Duodenal mucosa (tissue), 2 donors: ENCODE measurements at regions not wholly inside any gene's neighbourhood (a gene's known extent, or its start where the extent isn't known, plus 50 kb on each side); places are given as distances from the start of the nearest gene placed in this dataset.

ENCODE experiments used
- H3K27ac ChIP-seq: one replicate; pipeline ENCODE4 v1.7.0; 2013; ENCODE audit warnings: low read depth, low read length
- H3K27me3 ChIP-seq, 2 donors: one replicate each; pipeline ENCODE4 v1.7.0; 2013; ENCODE audit warnings: low read length in 2 of 2, control low read depth in 1 of 2; ENCODE audit not compliant: insufficient read depth in 2 of 2, control insufficient read depth in 1 of 2
- H3K36me3 ChIP-seq, 2 donors: one replicate each; pipeline ENCODE4 v1.7.0; 2013; ENCODE audit warnings: low read length in 2 of 2, control low read depth in 1 of 2; ENCODE audit not compliant: insufficient read depth in 2 of 2, control insufficient read depth in 1 of 2
- H3K4me1 ChIP-seq, 2 donors: one replicate each; pipeline ENCODE4 v1.7.0; 2013; ENCODE audit warnings: low read length in 2 of 2, control low read depth in 1 of 2; ENCODE audit not compliant: insufficient read depth in 2 of 2, control insufficient read depth in 1 of 2
- H3K4me3 ChIP-seq, 2 donors: one replicate each; pipeline ENCODE4 v1.7.0; 2013; ENCODE audit warnings: low read length in 2 of 2, low read depth in 1 of 2
- H3K9ac ChIP-seq, 2 donors: one replicate each; pipeline ENCODE4 v1.7.0; 2013; ENCODE audit warnings: low read length in 2 of 2, low read depth in 1 of 2
- H3K9me3 ChIP-seq, 2 donors: one replicate each; pipeline ENCODE4 v1.7.0; 2013; ENCODE audit warnings: low read length in 2 of 2, control low read depth in 1 of 2; ENCODE audit not compliant: control insufficient read depth in 1 of 2

GRCh38 chr5:19001539-19001938, 986.5 kb downstream of the CDH18 start:
- H3K36me3 ChIP-seq = no peaks in the 10 kb centered on the region

DNA sequence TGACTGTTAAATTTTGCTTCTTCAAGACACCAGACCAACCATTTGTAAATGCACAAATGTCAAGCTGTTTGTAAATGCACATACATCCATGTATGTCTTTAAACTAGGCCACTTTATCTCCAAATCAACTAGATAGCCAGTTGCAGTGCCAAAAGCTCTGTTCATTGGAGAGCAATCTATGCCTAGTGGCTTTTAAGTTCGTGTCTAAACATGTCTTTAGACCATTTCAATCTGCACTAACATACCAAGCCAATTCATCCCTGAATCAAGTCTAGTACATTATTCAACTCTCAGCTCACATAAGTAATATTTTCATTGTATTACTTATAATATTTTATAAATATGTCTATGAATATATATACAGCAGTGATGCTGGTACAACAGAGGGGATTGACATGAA, 985.9 kb downstream of the CDH18 start:
- Histone ChIP-seq H3K4me1 (no peaks in the 10 kb centered on the region), H3K9me3 (peaks cover 1 to 6% of the 10 kb centered on the region in 2 donors), H3K27me3 (no peaks in the 10 kb centered on the region), H3K36me3 (no peaks in the 10 kb centered on the region), H3K4me3 (no peak overlapping the region), H3K9ac (no peak overlapping the region), H3K27ac (no peak overlapping the region)

More at GRCh38 chr5:19001539-19001938, 986.5 kb downstream of the CDH18 start:
- no peaks in the 10 kb centered on the region for H3K4me1 ChIP-seq
- H3K4me3 ChIP-seq = no peak overlapping the region
- peaks cover 1 to 6% of the 10 kb centered on the region in 2 donors for H3K9me3 ChIP-seq
- H3K27me3 ChIP-seq = no peaks in the 10 kb centered on the region
- H3K9ac ChIP-seq = no peak overlapping the region
- no peak overlapping the region for H3K27ac ChIP-seq

GRCh38 chr5:19018822-19019221, 969.2 kb downstream of the CDH18 start:
- Histone ChIP-seq H3K4me3 (no peak overlapping the region), H3K36me3 (no peaks in the 10 kb centered on the region), H3K4me1 (no peaks in the 10 kb centered on the region), H3K9ac (no peak overlapping the region), H3K27me3 (no peaks in the 10 kb centered on the region), H3K9me3 (peaks cover 0 to 8% of the 10 kb centered on the region in 2 donors), H3K27ac (no peak overlapping the region)

DNA sequence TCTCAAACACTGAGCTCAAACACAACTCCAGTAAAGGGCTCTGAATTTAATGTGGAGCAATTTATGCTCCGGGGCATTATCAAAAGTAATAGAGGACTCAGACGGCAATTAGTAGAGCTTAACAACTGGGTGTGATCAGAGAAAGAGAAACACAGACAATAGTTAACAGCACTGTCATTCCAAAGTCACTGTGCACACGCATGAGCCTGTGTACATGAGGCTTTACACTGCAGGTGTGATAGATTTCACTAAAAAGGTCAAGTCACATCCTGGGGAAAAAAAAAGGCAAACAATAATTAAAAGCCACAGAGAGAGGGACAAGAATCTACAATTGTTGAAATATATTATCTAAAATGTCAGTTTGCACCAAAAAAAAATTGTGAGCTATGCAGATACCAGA, 956.5 kb downstream of the CDH18 start:
- Histone ChIP-seq H3K9me3 (peaks cover 0 to 7% of the 10 kb centered on the region in 2 donors), H3K36me3 (no peaks in the 10 kb centered on the region), H3K9ac (no peak overlapping the region), H3K27ac (no peak overlapping the region), H3K27me3 (no peaks in the 10 kb centered on the region), H3K4me1 (no peaks in the 10 kb centered on the region), H3K4me3 (no peak overlapping the region)

GRCh38 chr5:19035816-19036215, 952.2 kb downstream of the CDH18 start:
- H3K4me3 ChIP-seq = no peak overlapping the region
- no peaks in the 10 kb centered on the region for H3K27me3 ChIP-seq
- no peak overlapping the region for H3K9ac ChIP-seq
- no peak overlapping the region for H3K27ac ChIP-seq
- H3K36me3 ChIP-seq = no peaks in the 10 kb centered on the region
- H3K9me3 ChIP-seq = peaks cover 0 to 2% of the 10 kb centered on the region in 2 donors
- H3K4me1 ChIP-seq = no peaks in the 10 kb centered on the region

DNA sequence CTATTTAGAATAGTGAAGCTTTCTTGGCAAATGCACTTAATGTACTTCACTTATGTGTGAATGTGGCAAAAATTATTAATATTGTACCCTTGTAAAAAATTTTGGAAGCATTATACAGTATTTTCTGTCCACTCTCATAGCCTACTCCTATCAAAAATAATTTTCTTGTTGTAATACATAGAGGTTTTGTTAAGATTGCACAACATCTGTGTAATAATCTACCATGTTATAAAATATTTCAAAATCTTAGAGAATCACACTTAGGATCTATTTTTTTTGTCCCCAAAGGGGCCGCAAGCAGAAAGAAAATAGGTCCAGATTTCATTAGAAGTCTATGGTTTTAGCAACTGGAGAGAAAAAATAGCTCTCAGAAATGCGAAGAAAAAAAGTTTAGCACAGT, 945.9 kb downstream of the CDH18 start:
- H3K36me3 ChIP-seq = no peaks in the 10 kb centered on the region
- H3K4me3 ChIP-seq = no peak overlapping the region
- H3K27me3 ChIP-seq = no peaks in the 10 kb centered on the region
- H3K9me3 ChIP-seq = peaks cover 4 to 6% of the 10 kb centered on the region in 2 donors
- H3K27ac ChIP-seq = no peak overlapping the region
- H3K9ac ChIP-seq = no peak overlapping the region
- H3K4me1 ChIP-seq = no peaks in the 10 kb centered on the region

DNA sequence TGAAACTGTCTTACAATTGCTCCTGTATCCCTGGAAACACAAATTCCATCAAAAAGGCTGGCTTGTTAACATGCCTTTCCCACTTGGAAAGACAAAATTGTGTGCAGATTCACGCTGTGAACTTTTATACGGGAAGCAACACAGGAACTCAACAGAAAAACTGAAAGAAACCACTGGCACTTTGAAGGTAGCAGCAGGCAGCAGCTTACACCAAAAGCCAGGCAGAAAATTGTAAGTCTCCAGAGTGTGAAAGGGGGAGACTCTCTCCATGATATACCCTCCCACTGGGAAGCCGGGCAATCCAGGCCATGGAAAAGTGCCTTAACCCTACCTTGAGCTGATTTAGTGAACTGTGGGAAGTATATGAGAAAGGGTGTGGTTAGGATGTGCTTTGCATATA, 943.7 kb downstream of the CDH18 start:
- H3K9me3 ChIP-seq = peaks cover 4 to 6% of the 10 kb centered on the region in 2 donors
- no peaks in the 10 kb centered on the region for H3K36me3 ChIP-seq
- H3K27ac ChIP-seq = no peak overlapping the region
- H3K27me3 ChIP-seq = no peaks in the 10 kb centered on the region
- no peaks in the 10 kb centered on the region for H3K4me1 ChIP-seq
- H3K9ac ChIP-seq = no peak overlapping the region
- no peak overlapping the region for H3K4me3 ChIP-seq

DNA sequence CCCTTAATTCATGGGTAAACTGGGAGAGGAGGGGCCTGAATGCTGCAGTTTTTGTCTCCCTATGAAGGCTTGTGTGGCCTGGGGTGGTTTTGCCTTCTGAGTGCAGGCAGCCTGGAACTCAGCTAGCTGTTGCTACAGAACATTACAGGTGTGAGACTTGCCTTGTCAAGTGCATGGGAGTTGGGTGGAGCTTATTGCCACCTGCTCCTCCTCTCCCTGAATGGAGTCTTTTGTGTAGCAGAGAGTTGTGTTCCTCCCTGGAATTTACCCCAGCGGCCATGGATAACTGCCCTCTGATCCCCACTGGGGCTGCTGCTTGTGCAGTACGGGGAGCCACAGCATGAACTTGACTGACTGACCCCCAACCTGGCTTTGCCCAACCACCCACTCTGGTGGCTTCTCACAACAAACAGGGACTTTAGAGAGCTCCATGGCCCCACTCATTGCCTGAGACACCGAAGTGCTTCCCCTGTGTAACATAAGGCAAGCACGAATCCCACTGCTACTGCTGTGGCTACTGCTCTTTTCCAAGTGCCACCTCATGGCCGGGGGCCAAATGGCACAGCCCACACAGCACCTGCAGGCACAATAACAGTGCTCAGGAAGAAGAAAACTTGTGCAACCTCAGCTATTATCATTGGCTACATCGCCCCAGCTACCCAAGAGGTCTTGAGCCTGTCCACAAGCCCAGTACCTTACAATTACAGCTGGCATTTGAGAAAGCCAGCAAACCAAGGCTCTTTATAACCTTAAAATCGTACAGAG, 942.9 kb downstream of the CDH18 start:
- no peak overlapping the region for H3K27ac ChIP-seq
- no peak overlapping the region for H3K9ac ChIP-seq
- no peaks in the 10 kb centered on the region for H3K36me3 ChIP-seq
- peaks cover 4 to 6% of the 10 kb centered on the region in 2 donors for H3K9me3 ChIP-seq
- H3K27me3 ChIP-seq = no peaks in the 10 kb centered on the region
- no peak overlapping the region for H3K4me3 ChIP-seq
- no peaks in the 10 kb centered on the region for H3K4me1 ChIP-seq

DNA sequence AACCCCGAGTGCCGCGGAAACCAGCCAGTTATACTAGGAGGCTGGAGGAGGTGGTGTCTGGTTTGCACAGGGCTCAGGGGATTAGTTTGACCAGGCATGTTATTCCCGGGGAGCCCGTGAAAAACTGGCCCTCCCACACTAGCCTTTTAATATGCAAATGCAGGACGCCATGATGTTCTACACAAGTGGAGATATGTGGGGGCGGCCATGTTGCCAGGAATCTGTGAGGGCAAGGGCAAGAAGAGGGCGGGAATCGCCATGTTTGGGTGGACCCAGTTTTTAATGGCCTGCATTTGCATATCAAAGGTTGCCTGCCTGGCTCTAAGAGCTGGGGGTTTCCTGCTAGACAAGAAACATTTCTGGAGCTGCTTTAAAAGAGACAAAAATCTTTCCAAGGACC, 940.7 kb downstream of the CDH18 start:
- no peak overlapping the region for H3K4me3 ChIP-seq
- peaks cover 2 to 11% of the 10 kb centered on the region in 2 donors for H3K9me3 ChIP-seq
- no peak overlapping the region for H3K9ac ChIP-seq
- H3K27me3 ChIP-seq = no peaks in the 10 kb centered on the region
- no peak overlapping the region for H3K27ac ChIP-seq
- no peaks in the 10 kb centered on the region for H3K4me1 ChIP-seq
- no peaks in the 10 kb centered on the region for H3K36me3 ChIP-seq

DNA sequence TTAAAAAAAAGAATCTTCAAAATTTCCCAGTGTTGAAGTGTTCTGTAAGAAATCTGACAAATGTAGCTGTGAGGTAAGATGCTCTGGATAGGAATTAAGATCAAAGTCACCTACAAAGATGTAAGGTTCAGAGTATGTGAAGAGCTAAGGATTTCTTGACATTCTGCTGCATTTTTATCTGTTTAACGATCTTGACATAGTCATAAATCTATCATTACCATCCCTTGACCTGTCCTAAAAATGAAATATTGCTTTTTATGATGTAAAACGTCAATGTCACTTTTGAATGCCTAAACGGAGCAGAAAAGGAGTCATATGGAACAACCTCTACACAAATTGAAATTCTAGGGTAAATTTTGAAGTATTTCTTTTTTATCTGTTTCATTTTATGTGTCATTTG, 939.3 kb downstream of the CDH18 start:
- H3K9ac ChIP-seq = no peak overlapping the region
- no peak overlapping the region for H3K4me3 ChIP-seq
- H3K36me3 ChIP-seq = no peaks in the 10 kb centered on the region
- H3K27me3 ChIP-seq = no peaks in the 10 kb centered on the region
- peaks cover 2 to 11% of the 10 kb centered on the region in 2 donors for H3K9me3 ChIP-seq
- no peaks in the 10 kb centered on the region for H3K4me1 ChIP-seq
- H3K27ac ChIP-seq = no peak overlapping the region
